ENCODE measurements at regions not wholly inside any gene's neighbourhood (a gene's known extent, or its start where the extent isn't known, plus 50 kb on each side); places are given as distances from the start of the nearest gene placed in this dataset.
"Not testable (repeated sequence)": the region's sequence is repeated elsewhere in the genome, so short reads cannot be mapped to it uniquely, and the experiment has no call there.

DNA sequence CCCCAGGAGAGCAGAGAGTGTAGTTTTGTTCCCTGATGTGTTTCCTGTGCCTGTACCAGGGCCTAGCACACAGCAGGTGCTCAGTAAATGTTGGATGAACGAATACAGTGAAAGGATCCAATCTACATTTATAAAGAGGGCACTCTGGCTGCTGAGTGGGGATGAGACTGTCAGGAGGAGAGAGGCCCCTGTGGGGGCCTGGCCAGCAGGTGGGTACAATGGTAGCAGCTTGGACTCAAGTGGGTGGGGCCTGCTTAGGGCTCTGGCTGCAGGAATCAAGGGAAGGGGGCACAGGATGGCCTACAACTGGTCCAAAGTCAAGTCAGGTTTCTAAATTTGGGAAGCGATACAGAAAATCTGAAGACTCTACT, 156.6 kb upstream of the GRK3 start:
- TF ChIP-seq, protein P1, sequence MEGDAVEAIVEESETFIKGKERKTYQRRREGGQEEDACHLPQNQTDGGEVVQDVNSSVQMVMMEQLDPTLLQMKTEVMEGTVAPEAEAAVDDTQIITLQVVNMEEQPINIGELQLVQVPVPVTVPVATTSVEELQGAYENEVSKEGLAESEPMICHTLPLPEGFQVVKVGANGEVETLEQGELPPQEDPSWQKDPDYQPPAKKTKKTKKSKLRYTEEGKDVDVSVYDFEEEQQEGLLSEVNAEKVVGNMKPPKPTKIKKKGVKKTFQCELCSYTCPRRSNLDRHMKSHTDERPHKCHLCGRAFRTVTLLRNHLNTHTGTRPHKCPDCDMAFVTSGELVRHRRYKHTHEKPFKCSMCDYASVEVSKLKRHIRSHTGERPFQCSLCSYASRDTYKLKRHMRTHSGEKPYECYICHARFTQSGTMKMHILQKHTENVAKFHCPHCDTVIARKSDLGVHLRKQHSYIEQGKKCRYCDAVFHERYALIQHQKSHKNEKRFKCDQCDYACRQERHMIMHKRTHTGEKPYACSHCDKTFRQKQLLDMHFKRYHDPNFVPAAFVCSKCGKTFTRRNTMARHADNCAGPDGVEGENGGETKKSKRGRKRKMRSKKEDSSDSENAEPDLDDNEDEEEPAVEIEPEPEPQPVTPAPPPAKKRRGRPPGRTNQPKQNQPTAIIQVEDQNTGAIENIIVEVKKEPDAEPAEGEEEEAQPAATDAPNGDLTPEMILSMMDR (IDR thresholded peaks at IDR 0.05; ENCODE audit: insufficient read depth, low read length, severe bottlenecking): no peak
- no peaks in the 10 kb centered on the region for H3K36me3 ChIP-seq (ENCODE audit: control insufficient read depth, insufficient read depth, low read length)
- no peak for FAIRE-seq
- no peak overlapping the region for H3K4me3 ChIP-seq (ENCODE audit: low read depth, low read length)
- H3K27me3 ChIP-seq (ENCODE audit: control insufficient read depth, insufficient read depth, low read length): no peaks in the 10 kb centered on the region
- no peak for DNase-seq (ENCODE audit: low read depth)

DNA sequence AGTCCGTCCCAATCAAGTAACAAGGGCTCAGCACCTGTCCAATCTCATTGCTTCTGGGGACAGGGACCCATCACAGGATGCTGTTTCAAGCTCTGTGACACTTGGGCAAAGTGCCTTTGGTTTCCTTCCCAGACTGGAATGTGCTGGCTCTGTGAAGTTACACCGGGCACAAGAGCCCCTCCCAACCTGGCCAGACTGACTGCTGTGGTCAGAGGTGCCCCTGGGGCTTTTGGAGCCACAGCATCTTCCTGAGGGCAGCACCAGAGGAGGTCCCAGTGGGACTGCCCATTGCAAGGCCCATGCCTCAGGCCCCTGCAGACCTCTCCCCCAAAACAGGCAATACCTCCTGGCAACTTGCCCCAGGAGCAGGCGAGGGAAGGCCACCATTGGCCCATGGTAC, 155.2 kb upstream of the GRK3 start:
- FAIRE-seq (no peak), DNase-seq (ENCODE audit: low read depth) (no peak)
- Histone ChIP-seq H3K27me3 (ENCODE audit: control insufficient read depth, insufficient read depth, low read length) (no peaks in the 10 kb centered on the region), H3K4me3 (ENCODE audit: low read depth, low read length) (no peak overlapping the region), H3K36me3 (ENCODE audit: control insufficient read depth, insufficient read depth, low read length) (no peaks in the 10 kb centered on the region)
- TF ChIP-seq, protein P1 (IDR thresholded peaks at IDR 0.05; ENCODE audit: insufficient read depth, low read length, severe bottlenecking): no peak

DNA sequence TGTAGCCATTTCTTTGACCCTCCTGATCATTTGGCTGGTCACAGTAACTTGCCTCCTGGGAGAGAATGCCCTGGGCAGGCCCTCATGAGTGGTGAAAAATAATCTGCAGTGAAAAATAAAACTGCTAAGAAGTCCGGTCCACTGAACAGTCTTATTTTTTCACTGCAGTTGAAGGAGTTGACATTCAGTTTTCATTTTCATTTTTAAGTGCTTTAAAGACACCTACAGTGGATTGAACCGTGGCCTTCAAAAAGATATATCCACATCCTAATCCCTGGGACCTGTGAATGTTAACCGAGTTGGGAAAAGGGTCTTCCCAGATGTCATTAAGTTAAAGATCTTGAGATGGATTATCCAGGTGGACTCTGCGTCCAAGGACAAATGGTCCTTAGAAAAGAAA, 153.6 kb upstream of the GRK3 start:
- TF ChIP-seq, protein P1 (IDR thresholded peaks at IDR 0.05; ENCODE audit: insufficient read depth, low read length, severe bottlenecking): no peak
- DNase-seq (ENCODE audit: low read depth) (no peak), FAIRE-seq (no peak)
- no peaks in the 10 kb centered on the region for H3K36me3 ChIP-seq (ENCODE audit: control insufficient read depth, insufficient read depth, low read length)
- H3K27me3 ChIP-seq (ENCODE audit: control insufficient read depth, insufficient read depth, low read length): no peaks in the 10 kb centered on the region
- H3K4me3 ChIP-seq (ENCODE audit: low read depth, low read length): no peak overlapping the region

DNA sequence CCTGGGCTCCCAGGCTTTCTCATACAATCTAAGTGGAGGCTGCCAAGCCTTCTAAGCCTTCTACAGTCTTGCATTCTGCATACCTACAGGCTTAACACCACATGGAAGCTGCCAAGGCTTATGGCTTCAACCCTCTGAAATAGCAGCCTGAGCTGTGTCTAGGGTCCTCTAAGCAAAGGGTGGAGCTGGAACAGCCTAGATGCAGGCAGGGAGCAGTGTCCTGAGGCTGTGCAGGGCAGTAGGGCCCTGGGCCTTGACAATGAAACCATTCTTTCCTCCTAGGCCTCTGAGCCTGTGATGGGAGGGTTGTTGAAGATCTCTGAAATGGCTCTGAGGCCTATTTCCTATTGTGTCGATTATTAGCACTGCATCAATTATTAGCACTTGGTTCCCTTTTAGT, 150.9 kb upstream of the GRK3 start:
- TF ChIP-seq, protein P1 (IDR thresholded peaks at IDR 0.05; ENCODE audit: insufficient read depth, low read length, severe bottlenecking): no peak
- no peak for FAIRE-seq
- H3K4me3 ChIP-seq (ENCODE audit: low read depth, low read length): no peak overlapping the region
- H3K36me3 ChIP-seq (ENCODE audit: control insufficient read depth, insufficient read depth, low read length): no peaks in the 10 kb centered on the region
- no peak for DNase-seq (ENCODE audit: low read depth)
- peaks cover 2% of the 10 kb centered on the region for H3K27me3 ChIP-seq (ENCODE audit: control insufficient read depth, insufficient read depth, low read length)

DNA sequence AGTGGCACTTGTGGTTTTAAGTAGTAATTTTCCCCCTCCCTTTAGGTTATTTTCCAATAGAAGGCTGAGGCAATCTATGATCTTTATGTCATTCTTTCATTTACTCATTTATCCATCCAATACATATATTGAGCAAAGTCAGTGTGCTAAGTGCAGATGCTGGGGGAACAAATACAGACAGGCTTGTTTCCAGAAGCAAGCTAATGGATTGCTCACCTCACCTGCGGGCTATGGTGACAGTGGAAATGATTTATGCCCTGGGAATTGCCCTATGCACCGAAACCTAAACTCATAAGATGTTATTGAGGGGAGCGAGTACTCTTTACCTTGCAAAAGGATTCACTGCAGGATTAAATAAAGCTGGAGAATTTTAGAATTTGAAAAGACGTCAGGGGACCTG, 148.7 kb upstream of the GRK3 start:
- DNase-seq (ENCODE audit: low read depth); H3K36me3 ChIP-seq (ENCODE audit: control insufficient read depth, insufficient read depth, low read length); H3K4me3 ChIP-seq (ENCODE audit: low read depth, low read length); FAIRE-seq: not testable (repeated sequence)
- H3K27me3 ChIP-seq (ENCODE audit: control insufficient read depth, insufficient read depth, low read length): peaks cover 15% of the 10 kb centered on the region

DNA sequence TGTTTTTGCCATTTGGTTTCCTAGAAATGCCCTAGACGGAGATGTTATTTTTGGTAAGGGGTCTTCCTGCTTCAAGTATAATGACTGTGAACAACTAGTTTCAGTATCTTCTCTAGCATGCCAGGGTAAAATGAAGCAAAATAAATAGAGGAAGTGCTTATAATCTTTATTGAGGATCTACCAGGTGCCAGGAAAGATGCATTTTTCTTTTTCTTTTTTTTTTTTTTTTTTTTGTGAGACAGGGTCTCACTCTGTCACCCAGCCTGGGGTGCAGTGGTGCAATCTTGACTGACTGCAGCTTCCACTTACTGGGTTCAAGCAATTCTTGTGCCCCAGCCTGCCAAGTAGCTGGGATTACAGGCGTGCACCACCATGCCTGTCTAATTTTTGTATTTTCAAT, 146.6 kb upstream of the GRK3 start:
- FAIRE-seq; DNase-seq (ENCODE audit: low read depth); H3K36me3 ChIP-seq (ENCODE audit: control insufficient read depth, insufficient read depth, low read length); H3K4me3 ChIP-seq (ENCODE audit: low read depth, low read length): not testable (repeated sequence)
- peaks cover 27% of the 10 kb centered on the region for H3K27me3 ChIP-seq (ENCODE audit: control insufficient read depth, insufficient read depth, low read length)

DNA sequence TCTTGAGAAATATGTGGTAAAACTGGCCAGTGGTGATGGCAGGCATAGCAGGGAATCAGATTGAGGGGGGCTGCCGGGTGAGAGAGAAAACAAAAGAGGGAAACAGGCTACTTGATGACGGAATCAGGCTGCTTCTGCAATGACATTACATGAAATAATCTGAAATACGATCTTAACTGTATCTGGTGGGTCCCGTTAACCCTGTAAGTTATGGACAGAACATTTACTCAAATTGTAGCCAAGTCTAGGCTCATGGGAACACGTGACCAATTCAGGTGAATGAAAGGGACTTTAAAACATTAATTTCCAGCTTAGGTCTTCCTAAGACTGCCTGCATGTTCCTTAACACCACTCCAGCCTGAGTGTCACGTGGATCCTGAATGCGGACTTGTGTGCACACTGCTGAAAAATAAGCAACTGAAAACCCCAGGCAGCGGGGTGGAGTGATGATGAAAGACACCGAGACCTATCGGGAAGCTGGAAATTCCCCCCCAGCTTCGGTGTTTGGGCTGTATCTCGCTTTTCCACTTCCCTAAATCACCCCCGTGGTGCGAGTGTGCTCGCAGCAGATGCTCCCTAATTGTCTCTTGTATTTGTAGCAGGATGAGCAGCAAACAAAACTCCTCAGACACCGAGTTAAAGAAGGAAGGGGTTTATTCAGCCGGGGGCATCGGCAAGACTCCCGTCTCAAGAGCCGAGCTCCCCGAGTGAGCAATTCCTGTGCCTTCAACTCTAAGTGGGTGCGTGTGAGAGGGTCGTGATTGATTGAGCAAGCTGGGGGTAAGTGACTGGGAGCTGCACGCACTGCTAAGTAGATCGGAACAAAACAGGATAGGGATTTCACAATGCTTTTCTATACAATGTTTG, 145.0 kb upstream of the GRK3 start:
- TF ChIP-seq, protein P1 (IDR thresholded peaks at IDR 0.05; ENCODE audit: insufficient read depth, low read length, severe bottlenecking): no peak
- H3K36me3 ChIP-seq (ENCODE audit: control insufficient read depth, insufficient read depth, low read length): no peaks in the 10 kb centered on the region
- H3K4me3 ChIP-seq (ENCODE audit: low read depth, low read length): no peak overlapping the region
- DNase-seq (ENCODE audit: low read depth) (no peak), FAIRE-seq (peak; percentile 18)
- H3K27me3 ChIP-seq (ENCODE audit: control insufficient read depth, insufficient read depth, low read length): peaks cover 27% of the 10 kb centered on the region

DNA sequence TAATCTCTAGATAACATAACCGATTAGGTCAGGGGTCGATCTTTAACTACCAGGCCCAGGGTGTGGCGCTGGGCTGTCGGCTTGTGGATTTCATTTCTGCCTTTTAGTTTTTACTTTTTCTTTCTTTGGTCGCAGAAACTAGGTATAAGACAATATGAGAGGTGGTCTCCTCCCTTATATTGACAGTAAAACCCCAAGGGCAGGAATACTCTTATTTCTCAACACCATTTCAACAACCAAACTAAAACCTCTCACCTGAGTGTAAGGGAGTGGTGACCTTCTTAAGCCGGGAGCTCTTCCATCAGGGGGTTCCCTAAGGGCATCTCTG, 144.4 kb upstream of the GRK3 start:
- FAIRE-seq: not testable (repeated sequence)

More for the DNA sequence above, 144.4 kb upstream of the GRK3 start:
- peaks cover 27% of the 10 kb centered on the region for H3K27me3 ChIP-seq (ENCODE audit: control insufficient read depth, insufficient read depth, low read length)
- H3K36me3 ChIP-seq (ENCODE audit: control insufficient read depth, insufficient read depth, low read length); DNase-seq (ENCODE audit: low read depth); H3K4me3 ChIP-seq (ENCODE audit: low read depth, low read length): not testable (repeated sequence)
